ENCODE measurements at regions not wholly inside any gene's neighbourhood (a gene's known extent, or its start where the extent isn't known, plus 50 kb on each side); places are given as distances from the start of the nearest gene placed in this dataset.
"Not testable (repeated sequence)": the region's sequence is repeated elsewhere in the genome, so short reads cannot be mapped to it uniquely, and the experiment has no call there.

- no peak for ATAC-seq (ENCODE audit: insufficient read depth, low FRiP score)
- Histone ChIP-seq H3K4me1 (ENCODE audit: control insufficient read depth in 5 of 5, insufficient read depth in 5 of 5, low read length in 5 of 5) (no peaks in the 10 kb centered on the region), H3K9ac (ENCODE audit: insufficient read depth in 1 of 2, low read length in 2 of 2) (no peak overlapping the region), H3K27ac (ENCODE audit: low read depth in 1 of 2, low read length in 1 of 2) (no peak overlapping the region), H3K4me3 (no peak overlapping the region), H3K36me3 (ENCODE audit: control insufficient read depth in 4 of 4, insufficient read depth in 4 of 4, low read length in 4 of 4) (peaks cover 0 to 9% (median 0%) of the 10 kb centered on the region in 4 donors), H3K9me3 (ENCODE audit: control insufficient read depth in 4 of 4, insufficient read depth in 3 of 4, low read length in 3 of 4) (no peaks in the 10 kb centered on the region), H3K27me3 (ENCODE audit: control insufficient read depth in 3 of 3, insufficient read depth in 3 of 3, low read length in 2 of 3) (no peaks in the 10 kb centered on the region)
- no peak for TF ChIP-seq CTCF (IDR thresholded peaks at IDR 0.05; ENCODE audit: control extremely low read depth, extremely low read depth)
- WGBS, 2 donors = 98 to 99% methylated on average over 2 of the region's 2 CpGs
- no peak for DNase-seq
These were observed 65.1 kb downstream of the SOD2 start for GRCh38 chr6:159627939-159628338.

GRCh38 chr6:159626506-159626905 lies 66.5 kb downstream of the SOD2 start:
- H3K27ac ChIP-seq (ENCODE audit: low read depth in 1 of 2, low read length in 1 of 2); H3K4me1 ChIP-seq (ENCODE audit: control insufficient read depth in 5 of 5, insufficient read depth in 5 of 5, low read length in 5 of 5); ATAC-seq (ENCODE audit: insufficient read depth, low FRiP score); DNase-seq; H3K4me3 ChIP-seq; H3K9ac ChIP-seq (ENCODE audit: insufficient read depth in 1 of 2, low read length in 2 of 2); H3K27me3 ChIP-seq (ENCODE audit: control insufficient read depth in 3 of 3, insufficient read depth in 3 of 3, low read length in 2 of 3); H3K36me3 ChIP-seq (ENCODE audit: control insufficient read depth in 4 of 4, insufficient read depth in 4 of 4, low read length in 4 of 4); H3K9me3 ChIP-seq (ENCODE audit: control insufficient read depth in 4 of 4, insufficient read depth in 3 of 4, low read length in 3 of 4): not testable (repeated sequence)
- 91 to 93% methylated on average over 5 of the region's 5 CpGs for WGBS, 2 donors

GRCh38 chr6:159623156-159623555 lies 69.9 kb downstream of the SOD2 start:
- H3K27ac ChIP-seq (ENCODE audit: low read depth in 1 of 2, low read length in 1 of 2) = no peak overlapping the region
- no peaks in the 10 kb centered on the region for H3K27me3 ChIP-seq (ENCODE audit: control insufficient read depth in 3 of 3, insufficient read depth in 3 of 3, low read length in 2 of 3)
- ATAC-seq (ENCODE audit: insufficient read depth, low FRiP score) (no peak), DNase-seq (no peak)
- H3K9ac ChIP-seq (ENCODE audit: insufficient read depth in 1 of 2, low read length in 2 of 2) = no peak overlapping the region
- peaks cover 0 to 5% (median 0%) of the 10 kb centered on the region in 4 donors for H3K9me3 ChIP-seq (ENCODE audit: control insufficient read depth in 4 of 4, insufficient read depth in 3 of 4, low read length in 3 of 4)
- no peak overlapping the region for H3K4me3 ChIP-seq
- no peaks in the 10 kb centered on the region for H3K4me1 ChIP-seq (ENCODE audit: control insufficient read depth in 5 of 5, insufficient read depth in 5 of 5, low read length in 5 of 5)
- H3K36me3 ChIP-seq (ENCODE audit: control insufficient read depth in 4 of 4, insufficient read depth in 4 of 4, low read length in 4 of 4) = peaks cover 0 to 2% (median 0%) of the 10 kb centered on the region in 4 donors
- WGBS, 2 donors = 95 to 97% methylated on average over 5 of the region's 5 CpGs
- no peak for TF ChIP-seq CTCF (IDR thresholded peaks at IDR 0.05; ENCODE audit: control extremely low read depth, extremely low read depth)

- Histone ChIP-seq H3K27me3 (ENCODE audit: control insufficient read depth in 3 of 3, insufficient read depth in 3 of 3, low read length in 2 of 3) (no peaks in the 10 kb centered on the region), H3K9me3 (ENCODE audit: control insufficient read depth in 4 of 4, insufficient read depth in 3 of 4, low read length in 3 of 4) (peaks cover 0 to 13% (median 5%) of the 10 kb centered on the region in 4 donors), H3K27ac (ENCODE audit: low read depth in 1 of 2, low read length in 1 of 2) (no peak overlapping the region), H3K4me1 (ENCODE audit: control insufficient read depth in 5 of 5, insufficient read depth in 5 of 5, low read length in 5 of 5) (no peaks in the 10 kb centered on the region), H3K36me3 (ENCODE audit: control insufficient read depth in 4 of 4, insufficient read depth in 4 of 4, low read length in 4 of 4) (peaks cover 0 to 8% (median 2%) of the 10 kb centered on the region in 4 donors), H3K9ac (ENCODE audit: insufficient read depth in 1 of 2, low read length in 2 of 2) (no peak overlapping the region), H3K4me3 (no peak overlapping the region)
- no peak for DNase-seq
- WGBS, 2 donors = 83 to 94% methylated on average over 1 of the region's 1 CpG
- no peak for TF ChIP-seq CTCF (IDR thresholded peaks at IDR 0.05; ENCODE audit: control extremely low read depth, extremely low read depth)
- ATAC-seq (ENCODE audit: insufficient read depth, low FRiP score) = no peak
These were observed 72.1 kb downstream of the SOD2 start for GRCh38 chr6:159620947-159621346.

All from lung (tissue), 11 donors.